Panc1 (cell line): ENCODE measurements at regions not wholly inside any gene's neighbourhood (a gene's known extent, or its start where the extent isn't known, plus 50 kb on each side); places are given as distances from the start of the nearest gene placed in this dataset.

Source experiments
- ATAC-seq: fragments of 200-7000 bp; cut with Tn5 transposase; 2 replicates; pipeline ENCODE4 v1.9.1; 2020; ENCODE audit warnings: mild to moderate bottlenecking, moderate library complexity
- BruUV-seq: library from RNA; stranded (reverse); fragments of 400-500 nt; replicated peaks from 2 replicates; lab custom pipeline; 2021; lab: Mats Ljungman, UMichigan
- CTCF ChIA-PET: fragments of 300-600 bp; sonication (Branson Sonifier 250); formaldehyde crosslinking; loops from one replicate; lab custom pipeline; 2022; ENCODE audit warnings: antibody characterized with exemption; lab: Charles Lee
- POLR2A ChIA-PET: fragments of 300-600 bp; sonication (Branson Sonifier 250); formaldehyde crosslinking; loops from one replicate; lab custom pipeline; 2022; ENCODE audit warnings: antibody characterized with exemption; lab: Charles Lee
- DNase-seq: peaks from one replicate; pipeline ENCODE4 v3.0.0-alpha.2; 2010; ENCODE audit warnings: low read depth, low spot score
- H3K27ac ChIP-seq: 2 replicates; pipeline ENCODE4 v1.5.1; 2011; ENCODE audit warnings: mild to moderate bottlenecking, low read length, inconsistent platforms
- H3K27me3 ChIP-seq: fragments of 200-500 bp; sonication (Bioruptor generic); 2 replicates; pipeline ENCODE4 v1.6.0; 2014; ENCODE audit warnings: low read length, inconsistent platforms; ENCODE audit not compliant: control insufficient read depth, insufficient read depth
- H3K36me3 ChIP-seq: fragments of 200-500 bp; sonication (Bioruptor generic); 2 replicates; pipeline ENCODE4 v1.5.1; 2014; ENCODE audit warnings: inconsistent platforms, mild to moderate bottlenecking, low read length, moderate library complexity; ENCODE audit not compliant: control insufficient read depth, insufficient read depth
- H3K4me1 ChIP-seq: 2 replicates; pipeline ENCODE4 v1.5.1; 2011; ENCODE audit warnings: inconsistent platforms, mild to moderate bottlenecking, low read length, moderate library complexity; ENCODE audit not compliant: control insufficient read depth, insufficient read depth
- H3K4me3 ChIP-seq, 2 experiments: 2 replicates each; pipeline ENCODE4 v1.5.1; 2011 to 2012; ENCODE audit warnings: low read depth in 2 of 2, low read length in 2 of 2, mild to moderate bottlenecking in 2 of 2, inconsistent platforms in 1 of 2, moderate library complexity in 1 of 2
- H3K9me3 ChIP-seq: fragments of 200-500 bp; sonication (Bioruptor generic); 2 replicates; pipeline ENCODE4 v1.5.1; 2014; ENCODE audit warnings: low read depth, mild to moderate bottlenecking, inconsistent platforms, low read length, moderate library complexity; ENCODE audit not compliant: control insufficient read depth, insufficient read depth
- CTCF ChIP-seq: fragments of 450-650 bp; IDR thresholded peaks from 2 replicates; pipeline ENCODE4 v1.5.1; 2017; ENCODE audit warnings: mild to moderate bottlenecking
- POLR2AphosphoS5 ChIP-seq: IDR thresholded peaks from 2 replicates; pipeline ENCODE4 v1.6.1; 2012; ENCODE audit warnings: mild to moderate bottlenecking, low read depth, low read length, moderate library complexity
- REST ChIP-seq, 2 experiments: IDR thresholded peaks; 2 replicates each; pipeline ENCODE4 v1.6.1; 2011 to 2012; ENCODE audit warnings: low read depth in 2 of 2, control low read depth in 1 of 2, low read length in 1 of 2, mild to moderate bottlenecking in 1 of 2, moderate library complexity in 1 of 2; ENCODE audit not compliant: insufficient read depth in 1 of 2
- SIN3A ChIP-seq: IDR thresholded peaks from 2 replicates; pipeline ENCODE4 v1.6.1; 2012; ENCODE audit warnings: low read depth, mild to moderate bottlenecking, low read length, moderate library complexity, borderline replicate concordance; ENCODE audit not compliant: insufficient read depth
- TCF7L2 ChIP-seq: IDR thresholded peaks from 2 replicates; pipeline ENCODE4 v1.6.1; 2011; ENCODE audit warnings: mild to moderate bottlenecking, low read depth, low read length, inconsistent platforms
- in situ Hi-C: cut with HindIII; loops from 2 replicates; pipeline ENCODE4 v1.10.0; 2016; ENCODE audit warnings: low sequenced_read_pairs, low pct_unique_long_range_greater_than_20kb
- intact Hi-C: fragments of 100-400 bp; cut with micrococcal nuclease; formaldehyde crosslinking; loops from one replicate; pipeline ENCODE4 v1.10.0; 2022; ENCODE audit not compliant: unreplicated experiment

- BruUV-seq: no TSS peak
- TF ChIP-seq POLR2AphosphoS5 (no peak), REST (IDR thresholded peaks at IDR 0.05; ENCODE audit: insufficient read depth in 1 of 2, low read depth in 2 of 2, low read length in 1 of 2) (no peak), SIN3A (no peak), CTCF (no peak), TCF7L2 (no peak)
- Histone ChIP-seq H3K4me1 (no peaks in the 10 kb centered on the region), H3K4me3 (no peak overlapping the region), H3K27ac (no peak overlapping the region), H3K9me3 (no peaks in the 10 kb centered on the region), H3K27me3 (no peaks in the 10 kb centered on the region), H3K36me3 (no peaks in the 10 kb centered on the region)
- in situ Hi-C loops: no loop called here
- ChIA-PET CTCF (no interaction called here), POLR2A (no interaction called here)
- intact Hi-C loops: no loop called here
- no peak for ATAC-seq
- DNase-seq: no peak
Observed at GRCh38 chr6:100130630-100131029, 136.6 kb upstream of the MCHR2 start.

GRCh38 chr6:100126790-100127484 lies 132.9 kb upstream of the MCHR2 start:
- H3K4me3 ChIP-seq: no peak overlapping the region
- intact Hi-C loops: no loop called here
- no peak for TF ChIP-seq POLR2AphosphoS5
- peak; percentile 18; the same call in 1 of the 2 replicates for TF ChIP-seq CTCF
- no peak for TF ChIP-seq TCF7L2
- BruUV-seq: no TSS peak
- ATAC-seq (no peak), DNase-seq (no peak)
- in situ Hi-C loops: no loop called here
- no peak overlapping the region for H3K27ac ChIP-seq
- CTCF ChIA-PET: no interaction called here
- H3K9me3 ChIP-seq: no peaks in the 10 kb centered on the region
- no peaks in the 10 kb centered on the region for H3K27me3 ChIP-seq
- POLR2A ChIA-PET: no interaction called here
- no peaks in the 10 kb centered on the region for H3K4me1 ChIP-seq
- no peaks in the 10 kb centered on the region for H3K36me3 ChIP-seq
